Loucy (cell line): ENCODE measurements at regions not wholly inside any gene's neighbourhood (a gene's known extent, or its start where the extent isn't known, plus 50 kb on each side); places are given as distances from the start of the nearest gene placed in this dataset.

Source experiments
- H2AFZ ChIP-seq: fragments of 200-600 bp; sonication (generic); 2 replicates; pipeline ENCODE4 v1.6.0; 2016; ENCODE audit warnings: antibody characterized with exemption, mild to moderate bottlenecking, low read length, moderate library complexity
- H3F3A ChIP-seq: fragments of 200-600 bp; 2 replicates; pipeline ENCODE4 v1.6.0; 2016; ENCODE audit warnings: antibody characterized with exemption, low read depth, mild to moderate bottlenecking
- H3K27me3 ChIP-seq: fragments of 200-600 bp; sonication (generic); 2 replicates; pipeline ENCODE4 v1.6.1; 2014; ENCODE audit warnings: low read length, mild to moderate bottlenecking; ENCODE audit not compliant: insufficient read depth, poor library complexity, severe bottlenecking
- H3K36me3 ChIP-seq: fragments of 200-600 bp; sonication (generic); 2 replicates; pipeline ENCODE4 v1.6.1; 2016; ENCODE audit warnings: low read length; ENCODE audit not compliant: insufficient read depth
- H3K4me1 ChIP-seq: fragments of 200-600 bp; sonication (generic); 2 replicates; pipeline ENCODE4 v1.5.1; 2014; ENCODE audit warnings: low read length, mild to moderate bottlenecking; ENCODE audit not compliant: insufficient read depth, poor library complexity, severe bottlenecking
- H3K4me2 ChIP-seq: fragments of 200-600 bp; sonication (generic); 2 replicates; pipeline ENCODE4 v1.6.0; 2014; ENCODE audit warnings: antibody characterized with exemption, low read length, low read depth, mild to moderate bottlenecking; ENCODE audit not compliant: poor library complexity, severe bottlenecking
- H3K4me3 ChIP-seq: fragments of 200-600 bp; sonication (generic); 2 replicates; pipeline ENCODE4 v1.5.1; 2014; ENCODE audit warnings: low read length, mild to moderate bottlenecking, mixed read lengths; ENCODE audit not compliant: poor library complexity, severe bottlenecking
- H3K79me2 ChIP-seq: fragments of 200-600 bp; sonication (generic); 2 replicates; pipeline ENCODE4 v1.6.1; 2014; ENCODE audit warnings: low read length; ENCODE audit not compliant: insufficient read depth
- H3K9ac ChIP-seq: fragments of 200-600 bp; sonication (generic); 2 replicates; pipeline ENCODE4 v1.6.0; 2014; ENCODE audit warnings: mild to moderate bottlenecking, low read depth, low read length, moderate library complexity; ENCODE audit not compliant: poor library complexity, severe bottlenecking
- H3K9me2 ChIP-seq: fragments of 200-600 bp; sonication (generic); replicated peaks from 2 replicates; pipeline ENCODE4 v1.6.1; 2016; ENCODE audit warnings: low read depth, low read length, mixed read lengths
- H3K9me3 ChIP-seq: fragments of 200-600 bp; sonication (generic); 2 replicates; pipeline ENCODE4 v1.6.1; 2014; ENCODE audit warnings: mild to moderate bottlenecking, antibody characterized with exemption, low read length, low read depth; ENCODE audit not compliant: insufficient read depth
- H4K20me1 ChIP-seq: fragments of 200-600 bp; sonication (generic); 2 replicates; pipeline ENCODE4 v1.6.0; 2014; ENCODE audit warnings: antibody characterized with exemption, low read length, mild to moderate bottlenecking; ENCODE audit not compliant: insufficient read depth, poor library complexity, severe bottlenecking
- CTCF ChIP-seq: fragments of 200-600 bp; sonication (generic); conservative IDR thresholded peaks from 2 replicates; pipeline ENCODE4 v1.5.1; 2014; ENCODE audit warnings: mild to moderate bottlenecking, antibody characterized with exemption, low read length
- EZH2phosphoT487 ChIP-seq: fragments of 200-600 bp; IDR thresholded peaks from 2 replicates; pipeline ENCODE4 v1.6.1; 2018; ENCODE audit warnings: antibody characterized with exemption, mild to moderate bottlenecking, moderate library complexity, borderline replicate concordance

- Histone ChIP-seq H2AFZ (no peak overlapping the region), H3K9me2 (no peaks in the 10 kb centered on the region), H3K4me1 (peaks cover 3% of the 10 kb centered on the region), H3K4me2 (no peak overlapping the region), H3K36me3 (no peaks in the 10 kb centered on the region), H3K9me3 (no peaks in the 10 kb centered on the region), H3K79me2 (no peaks in the 10 kb centered on the region), H3K27me3 (no peaks in the 10 kb centered on the region), H3F3A (no peaks in the 10 kb centered on the region), H3K4me3 (no peak overlapping the region), H3K9ac (no peak overlapping the region), H4K20me1 (no peaks in the 10 kb centered on the region)
- TF ChIP-seq CTCF (no peak), EZH2phosphoT487 (no peak)
These were observed 291.3 kb upstream of the TCF4 start for GRCh38 chr18:55879331-55879730.

GRCh38 chr18:55878224-55878623 lies 290.2 kb upstream of the TCF4 start:
- H3K4me1 ChIP-seq: peaks cover 3% of the 10 kb centered on the region
- no peaks in the 10 kb centered on the region for H3K27me3 ChIP-seq
- H2AFZ ChIP-seq: peak overlapping the region; percentile 3; the same call in 1 of the 2 replicates
- H3K9ac ChIP-seq: no peak overlapping the region
- peak overlapping the region; percentile 17 for H3K4me2 ChIP-seq
- H4K20me1 ChIP-seq: no peaks in the 10 kb centered on the region
- no peaks in the 10 kb centered on the region for H3F3A ChIP-seq
- H3K4me3 ChIP-seq: no peak overlapping the region
- no peak for TF ChIP-seq EZH2phosphoT487
- no peak for TF ChIP-seq CTCF
- H3K9me3 ChIP-seq: no peaks in the 10 kb centered on the region
- H3K79me2 ChIP-seq: no peaks in the 10 kb centered on the region
- H3K36me3 ChIP-seq: no peaks in the 10 kb centered on the region
- H3K9me2 ChIP-seq: no peaks in the 10 kb centered on the region

- Histone ChIP-seq H2AFZ (no peak overlapping the region), H3K4me1 (peaks cover 3% of the 10 kb centered on the region), H3K9ac (no peak overlapping the region), H3K79me2 (no peaks in the 10 kb centered on the region), H4K20me1 (no peaks in the 10 kb centered on the region), H3K36me3 (no peaks in the 10 kb centered on the region), H3K27me3 (no peaks in the 10 kb centered on the region), H3K4me3 (no peak overlapping the region), H3F3A (no peaks in the 10 kb centered on the region), H3K4me2 (no peak overlapping the region), H3K9me3 (no peaks in the 10 kb centered on the region), H3K9me2 (no peaks in the 10 kb centered on the region)
- TF ChIP-seq CTCF (no peak), EZH2phosphoT487 (no peak)
These were observed 289.3 kb upstream of the TCF4 start for GRCh38 chr18:55877321-55877720.
